Skin of body (tissue), 1 donor: ENCODE measurements at regions not wholly inside any gene's neighbourhood (a gene's known extent, or its start where the extent isn't known, plus 50 kb on each side); places are given as distances from the start of the nearest gene placed in this dataset.

Source experiments
- DNase-seq: peaks from one replicate; lab custom pipeline; 2025; lab: John Stamatoyannopoulos, UW

- DNase-seq: no peak
These were observed 214.6 kb upstream of the CDH4 start for GRCh38 chr20:61037498-61037897.

- no peak for DNase-seq
These were observed 210.6 kb upstream of the CDH4 start for GRCh38 chr20:61041481-61041880.

- no peak for DNase-seq
These were observed 209.3 kb upstream of the CDH4 start for GRCh38 chr20:61042506-61043385.

GRCh38 chr20:61043681-61044080, 208.4 kb upstream of the CDH4 start:
- no peak for DNase-seq

GRCh38 chr20:61044499-61044898, 207.6 kb upstream of the CDH4 start:
- DNase-seq: no peak

GRCh38 chr20:61045091-61045490, 207.0 kb upstream of the CDH4 start:
- DNase-seq: no peak

GRCh38 chr20:61045876-61046585, 206.0 kb upstream of the CDH4 start:
- no peak for DNase-seq

GRCh38 chr20:61046721-61047351, 205.2 kb upstream of the CDH4 start:
- no peak for DNase-seq

- DNase-seq: no peak
These were observed 204.5 kb upstream of the CDH4 start for GRCh38 chr20:61047515-61047914.

GRCh38 chr20:61048302-61048701, 203.8 kb upstream of the CDH4 start:
- no peak for DNase-seq

- no peak for DNase-seq
These were observed 202.4 kb upstream of the CDH4 start for GRCh38 chr20:61049684-61050083.

GRCh38 chr20:61050336-61050890, 201.6 kb upstream of the CDH4 start:
- no peak for DNase-seq

- DNase-seq: no peak
These were observed 199.8 kb upstream of the CDH4 start for GRCh38 chr20:61052195-61052750.

- no peak for DNase-seq
These were observed 199.2 kb upstream of the CDH4 start for GRCh38 chr20:61052776-61053442.

GRCh38 chr20:61053487-61053886, 198.6 kb upstream of the CDH4 start:
- DNase-seq: no peak

- no peak for DNase-seq
These were observed 198.2 kb upstream of the CDH4 start for GRCh38 chr20:61053889-61054288.

GRCh38 chr20:61054411-61054810, 197.7 kb upstream of the CDH4 start:
- DNase-seq: no peak

- peak; percentile 14 for DNase-seq
These were observed 196.7 kb upstream of the CDH4 start for GRCh38 chr20:61055180-61056010.

- no peak for DNase-seq
These were observed 195.9 kb upstream of the CDH4 start for GRCh38 chr20:61056116-61056515.
